ENCODE measurements at regions not wholly inside any gene's neighbourhood (a gene's known extent, or its start where the extent isn't known, plus 50 kb on each side); places are given as distances from the start of the nearest gene placed in this dataset.
A peak's percentile ranks its signal among the peaks of the same experiment; 100 is the strongest.

DNA sequence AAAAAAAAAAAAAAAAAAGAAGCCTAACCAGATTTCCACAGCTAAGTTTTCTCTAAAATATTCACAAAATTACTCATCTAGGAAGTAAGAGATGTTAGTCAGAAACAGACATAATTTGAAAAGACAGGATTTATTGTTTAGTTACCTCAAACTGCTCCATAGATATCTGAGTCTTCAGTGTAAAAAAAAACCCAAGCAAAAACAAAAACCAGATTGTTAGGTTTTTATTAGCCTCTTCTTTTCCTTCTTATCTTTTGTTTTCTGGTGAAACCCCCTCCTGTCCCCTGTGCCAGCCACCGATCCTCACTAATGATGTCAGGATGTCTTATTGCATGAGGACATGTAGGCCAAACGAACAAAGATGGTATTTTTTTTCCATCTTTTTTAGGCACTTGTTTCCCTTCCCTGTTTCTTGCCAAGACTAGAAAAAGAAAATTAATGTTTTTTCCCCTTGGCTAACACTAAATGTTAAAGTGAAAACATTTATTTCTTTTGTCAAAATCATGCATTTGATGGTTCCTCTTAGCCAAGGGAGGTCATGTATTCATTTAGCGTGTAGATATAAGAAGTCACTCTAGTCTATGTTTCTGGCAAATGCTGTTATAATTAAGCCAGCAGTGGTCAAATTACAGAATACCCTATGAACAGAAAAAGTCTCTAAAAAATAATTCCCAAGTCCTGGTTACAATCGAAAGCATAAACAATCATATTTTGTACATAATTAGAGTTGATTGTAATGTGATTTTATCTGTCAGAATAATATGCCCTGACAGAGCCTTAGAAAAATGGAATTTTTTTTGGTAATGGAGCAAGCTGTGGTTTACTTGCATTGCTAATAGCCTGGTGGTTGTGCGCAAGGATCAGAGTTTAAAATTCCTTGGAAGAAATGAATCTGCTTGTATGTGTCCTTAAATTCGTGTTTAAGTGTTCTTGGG lies 702.4 kb upstream of the FZD8 start:
- TF ChIP-seq, protein P1, sequence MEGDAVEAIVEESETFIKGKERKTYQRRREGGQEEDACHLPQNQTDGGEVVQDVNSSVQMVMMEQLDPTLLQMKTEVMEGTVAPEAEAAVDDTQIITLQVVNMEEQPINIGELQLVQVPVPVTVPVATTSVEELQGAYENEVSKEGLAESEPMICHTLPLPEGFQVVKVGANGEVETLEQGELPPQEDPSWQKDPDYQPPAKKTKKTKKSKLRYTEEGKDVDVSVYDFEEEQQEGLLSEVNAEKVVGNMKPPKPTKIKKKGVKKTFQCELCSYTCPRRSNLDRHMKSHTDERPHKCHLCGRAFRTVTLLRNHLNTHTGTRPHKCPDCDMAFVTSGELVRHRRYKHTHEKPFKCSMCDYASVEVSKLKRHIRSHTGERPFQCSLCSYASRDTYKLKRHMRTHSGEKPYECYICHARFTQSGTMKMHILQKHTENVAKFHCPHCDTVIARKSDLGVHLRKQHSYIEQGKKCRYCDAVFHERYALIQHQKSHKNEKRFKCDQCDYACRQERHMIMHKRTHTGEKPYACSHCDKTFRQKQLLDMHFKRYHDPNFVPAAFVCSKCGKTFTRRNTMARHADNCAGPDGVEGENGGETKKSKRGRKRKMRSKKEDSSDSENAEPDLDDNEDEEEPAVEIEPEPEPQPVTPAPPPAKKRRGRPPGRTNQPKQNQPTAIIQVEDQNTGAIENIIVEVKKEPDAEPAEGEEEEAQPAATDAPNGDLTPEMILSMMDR (IDR thresholded peaks at IDR 0.05; ENCODE audit: poor library complexity, severe bottlenecking), result no peak
- H3K36me3 ChIP-seq (ENCODE audit: low read depth), result no peaks in the 10 kb centered on the region
- H3K9me3 ChIP-seq (ENCODE audit: severe bottlenecking), result no peaks in the 10 kb centered on the region
- peak overlapping the region; percentile 17 for H3K27ac ChIP-seq (ENCODE audit: poor library complexity, severe bottlenecking)
- no peak for DNase-seq (ENCODE audit: low spot score)
- no peaks in the 10 kb centered on the region for H3K27me3 ChIP-seq (ENCODE audit: insufficient read depth, poor library complexity, severe bottlenecking)
- no peak overlapping the region for H3K4me3 ChIP-seq (ENCODE audit: severe bottlenecking)
- peaks cover 5% of the 10 kb centered on the region for H3K4me1 ChIP-seq (ENCODE audit: insufficient read depth, poor library complexity, severe bottlenecking)
- ATAC-seq (ENCODE audit: low read depth), result 0 out of 3 replicates have a peak, but pooled peaks have one; percentile 41

DNA sequence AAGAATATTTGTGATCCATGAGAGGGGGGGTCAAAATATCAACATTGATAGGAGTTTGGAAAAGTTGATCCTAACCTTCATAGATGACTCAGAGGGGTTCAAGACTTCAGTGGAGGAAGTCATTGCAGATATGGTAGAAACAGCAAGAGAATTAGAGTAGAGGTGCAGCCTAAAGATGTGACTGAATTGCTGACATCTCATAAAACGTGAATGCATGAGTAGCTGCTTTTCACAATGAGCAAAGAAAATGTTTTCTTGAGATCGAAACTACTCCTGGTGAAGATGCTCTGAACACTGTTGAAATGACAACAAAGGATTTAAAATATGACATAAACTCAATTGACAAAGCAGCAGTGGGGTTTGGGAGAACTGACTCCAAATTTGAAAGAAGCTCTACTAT lies 700.7 kb upstream of the FZD8 start:
- H3K27me3 ChIP-seq (ENCODE audit: insufficient read depth, poor library complexity, severe bottlenecking), result no peaks in the 10 kb centered on the region
- no peak overlapping the region for H3K4me3 ChIP-seq (ENCODE audit: severe bottlenecking)
- H3K4me1 ChIP-seq (ENCODE audit: insufficient read depth, poor library complexity, severe bottlenecking), result peaks cover 5% of the 10 kb centered on the region
- no peaks in the 10 kb centered on the region for H3K36me3 ChIP-seq (ENCODE audit: low read depth)
- TF ChIP-seq, protein P1 (IDR thresholded peaks at IDR 0.05; ENCODE audit: poor library complexity, severe bottlenecking), result no peak
- DNase-seq (ENCODE audit: low spot score) (no peak), ATAC-seq (ENCODE audit: low read depth) (no peak)
- no peak overlapping the region for H3K27ac ChIP-seq (ENCODE audit: poor library complexity, severe bottlenecking)
- no peaks in the 10 kb centered on the region for H3K9me3 ChIP-seq (ENCODE audit: severe bottlenecking)

DNA sequence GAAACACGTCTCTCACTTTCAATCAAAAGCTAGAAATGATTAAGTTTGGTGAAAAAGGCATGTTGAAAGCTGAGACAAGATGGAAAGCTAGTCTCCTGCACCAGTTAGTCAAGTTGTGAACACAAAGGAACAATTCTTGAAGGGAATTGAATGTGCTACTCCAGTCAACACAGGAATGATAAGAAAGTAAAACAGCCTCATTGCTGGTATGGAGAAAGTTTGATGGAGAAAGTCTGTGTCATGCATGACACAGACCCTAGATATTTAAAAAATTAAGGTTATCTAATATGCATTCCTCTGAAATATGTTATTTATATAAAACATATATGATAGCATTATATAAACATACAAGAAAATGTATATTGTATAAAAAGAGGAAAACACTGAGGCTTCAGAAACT lies 699.4 kb upstream of the FZD8 start:
- TF ChIP-seq, protein P1 (IDR thresholded peaks at IDR 0.05; ENCODE audit: poor library complexity, severe bottlenecking), result no peak

DNA sequence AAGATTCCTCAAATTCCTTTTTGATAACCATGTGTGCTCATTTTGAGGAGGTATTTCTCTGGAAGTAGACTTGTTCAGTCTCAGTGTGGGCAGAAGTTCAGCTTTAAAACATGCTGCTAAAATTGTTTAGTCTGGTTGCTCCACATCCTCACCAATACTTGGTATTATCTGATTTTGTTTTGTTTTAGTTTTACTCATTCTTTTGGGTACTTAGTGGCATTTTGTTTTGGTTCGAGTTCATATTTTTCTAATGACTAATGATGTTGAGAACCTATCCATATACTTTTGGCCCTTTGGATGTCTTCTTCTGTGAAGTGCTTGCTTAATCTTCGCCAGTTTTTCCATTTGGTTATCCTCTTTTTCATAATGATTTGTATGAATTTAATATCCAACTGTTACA lies 694.2 kb upstream of the FZD8 start:
- H3K9me3 ChIP-seq (ENCODE audit: severe bottlenecking), result no peaks in the 10 kb centered on the region
- no peaks in the 10 kb centered on the region for H3K4me1 ChIP-seq (ENCODE audit: insufficient read depth, poor library complexity, severe bottlenecking)
- TF ChIP-seq, protein P1 (IDR thresholded peaks at IDR 0.05; ENCODE audit: poor library complexity, severe bottlenecking), result no peak
- no peaks in the 10 kb centered on the region for H3K27me3 ChIP-seq (ENCODE audit: insufficient read depth, poor library complexity, severe bottlenecking)
- H3K4me3 ChIP-seq (ENCODE audit: severe bottlenecking), result no peak overlapping the region
- no peaks in the 10 kb centered on the region for H3K36me3 ChIP-seq (ENCODE audit: low read depth)
- ATAC-seq (ENCODE audit: low read depth) (no peak), DNase-seq (ENCODE audit: low spot score) (no peak)
- no peak overlapping the region for H3K27ac ChIP-seq (ENCODE audit: poor library complexity, severe bottlenecking)

More for the DNA sequence above, 699.4 kb upstream of the FZD8 start:
- H3K36me3 ChIP-seq (ENCODE audit: low read depth), result no peaks in the 10 kb centered on the region
- H3K9me3 ChIP-seq (ENCODE audit: severe bottlenecking), result no peaks in the 10 kb centered on the region
- DNase-seq (ENCODE audit: low spot score) (no peak), ATAC-seq (ENCODE audit: low read depth) (no peak)
- H3K4me1 ChIP-seq (ENCODE audit: insufficient read depth, poor library complexity, severe bottlenecking), result peaks cover 5% of the 10 kb centered on the region
- H3K27me3 ChIP-seq (ENCODE audit: insufficient read depth, poor library complexity, severe bottlenecking), result no peaks in the 10 kb centered on the region
- no peak overlapping the region for H3K27ac ChIP-seq (ENCODE audit: poor library complexity, severe bottlenecking)
- H3K4me3 ChIP-seq (ENCODE audit: severe bottlenecking), result no peak overlapping the region

DNA sequence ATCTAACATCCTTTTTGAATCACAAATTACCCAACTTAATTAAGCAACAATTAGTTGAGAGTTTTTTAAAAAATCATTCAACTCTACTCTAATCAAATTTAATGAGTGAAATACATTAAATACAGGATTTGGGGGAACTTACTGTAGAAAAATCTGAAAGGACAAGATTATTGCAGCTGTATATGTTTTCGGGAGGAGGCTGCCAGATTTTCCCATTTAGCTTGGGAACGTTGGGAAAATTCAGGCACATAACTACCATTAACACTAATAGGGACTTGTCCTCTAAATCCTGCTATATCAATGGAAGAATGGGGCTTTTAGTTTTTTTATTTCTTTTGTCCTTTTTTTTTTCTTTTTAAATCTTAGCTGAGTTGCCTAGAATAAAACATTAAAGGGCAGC lies 691.4 kb upstream of the FZD8 start:
- ATAC-seq (ENCODE audit: low read depth) (no peak), DNase-seq (ENCODE audit: low spot score) (no peak)
- no peaks in the 10 kb centered on the region for H3K27me3 ChIP-seq (ENCODE audit: insufficient read depth, poor library complexity, severe bottlenecking)
- no peaks in the 10 kb centered on the region for H3K4me1 ChIP-seq (ENCODE audit: insufficient read depth, poor library complexity, severe bottlenecking)
- no peak overlapping the region for H3K27ac ChIP-seq (ENCODE audit: poor library complexity, severe bottlenecking)
- no peaks in the 10 kb centered on the region for H3K9me3 ChIP-seq (ENCODE audit: severe bottlenecking)
- no peaks in the 10 kb centered on the region for H3K36me3 ChIP-seq (ENCODE audit: low read depth)
- no peak overlapping the region for H3K4me3 ChIP-seq (ENCODE audit: severe bottlenecking)
- TF ChIP-seq, protein P1 (IDR thresholded peaks at IDR 0.05; ENCODE audit: poor library complexity, severe bottlenecking), result no peak
